HEK293 (cell line): ENCODE measurements at regions not wholly inside any gene's neighbourhood (a gene's known extent, or its start where the extent isn't known, plus 50 kb on each side); places are given as distances from the start of the nearest gene placed in this dataset.
A peak's percentile ranks its signal among the peaks of the same experiment; 100 is the strongest.
"Not testable (repeated sequence)": the region's sequence is repeated elsewhere in the genome, so short reads cannot be mapped to it uniquely, and the experiment has no call there.

Source experiments
- CTCF ChIA-PET: fragments of 350-600 bp; formaldehyde crosslinking; extraction: SDS; loops from one replicate; lab custom pipeline; 2021; ENCODE audit warnings: antibody characterized with exemption; lab: Yijun Ruan, JAX
- POLR2A ChIA-PET: fragments of 300-600 bp; formaldehyde crosslinking; extraction: SDS; loops from one replicate; lab custom pipeline; 2020; ENCODE audit warnings: antibody characterized with exemption, inconsistent platforms; lab: Yijun Ruan, JAX
- H3K27ac ChIP-seq: fragments of 200-500 bp; sonication (Bioruptor generic); 2 replicates; pipeline ENCODE4 v1.5.1; 2014; ENCODE audit warnings: low read depth, low read length, control low read depth, inconsistent platforms; ENCODE audit errors: extremely low read depth
- H3K36me3 ChIP-seq, 2 experiments: fragments of 200-500 bp in 1 of 2; sonication (Bioruptor generic) in 1 of 2; 1 replicate in 1 of 2; 2 replicates in 1 of 2; pipeline ENCODE4 v1.5.1; 2014 to 2017; ENCODE audit warnings: inconsistent platforms in 2 of 2, low read length in 2 of 2; ENCODE audit not compliant: control insufficient read depth in 2 of 2, insufficient read depth in 1 of 2
- H3K4me1 ChIP-seq: fragments of 200-500 bp; sonication (Bioruptor generic); 2 replicates; pipeline ENCODE4 v1.5.1; 2014; ENCODE audit warnings: mild to moderate bottlenecking, low read length, inconsistent platforms; ENCODE audit not compliant: control insufficient read depth, insufficient read depth
- H3K4me3 ChIP-seq: 2 replicates; pipeline ENCODE4 v1.5.1; 2011; ENCODE audit warnings: low read depth, mild to moderate bottlenecking, control low read depth, low read length, moderate library complexity
- H3K9me3 ChIP-seq: fragments of 200-500 bp; sonication (Bioruptor generic); 2 replicates; pipeline ENCODE4 v1.5.1; 2014; ENCODE audit warnings: low read depth, low read length, inconsistent platforms; ENCODE audit not compliant: control insufficient read depth, insufficient read depth
- EGR2 ChIP-seq: fragments of 450-650 bp; formaldehyde crosslinking; IDR thresholded peaks from 2 replicates; pipeline ENCODE4 v1.5.1; 2016; ENCODE audit warnings: low read depth, missing biosample characterization, missing genetic modification characterization
- GLIS2 ChIP-seq: fragments of 450-650 bp; formaldehyde crosslinking; IDR thresholded peaks from 2 replicates; pipeline ENCODE4 v1.5.1; 2016; ENCODE audit warnings: missing biosample characterization, missing genetic modification characterization
- HOXA7 ChIP-seq: sonication (generic); formaldehyde crosslinking; IDR thresholded peaks from 2 replicates; pipeline ENCODE4 v1.8.1; 2022; ENCODE audit warnings: missing genetic modification reagents, borderline replicate concordance
- YY1 ChIP-seq: fragments of 450-650 bp; formaldehyde crosslinking; IDR thresholded peaks from 2 replicates; pipeline ENCODE4 v1.5.1; 2018; ENCODE audit warnings: missing biosample characterization, missing genetic modification characterization
- ZBTB48 ChIP-seq: fragments of 450-650 bp; formaldehyde crosslinking; IDR thresholded peaks from 2 replicates; pipeline ENCODE4 v1.5.1; 2016; ENCODE audit warnings: missing biosample characterization, missing genetic modification characterization
- ZNF10 ChIP-seq: fragments of 450-650 bp; formaldehyde crosslinking; IDR thresholded peaks from 2 replicates; pipeline ENCODE4 v1.5.1; 2017; ENCODE audit warnings: missing biosample characterization, missing genetic modification characterization
- ZNF112 ChIP-seq: fragments of 450-650 bp; formaldehyde crosslinking; IDR thresholded peaks from 2 replicates; pipeline ENCODE4 v1.5.0; 2017; ENCODE audit warnings: missing biosample characterization, missing genetic modification characterization
- ZNF138 ChIP-seq: fragments of 450-650 bp; formaldehyde crosslinking; IDR thresholded peaks from 2 replicates; pipeline ENCODE4 v1.5.1; 2016; ENCODE audit warnings: missing biosample characterization, missing genetic modification characterization, borderline replicate concordance
- ZNF16 ChIP-seq: fragments of 450-650 bp; formaldehyde crosslinking; IDR thresholded peaks from 2 replicates; pipeline ENCODE4 v1.5.1; 2016; ENCODE audit warnings: low read depth, missing biosample characterization, missing genetic modification characterization
- ZNF2 ChIP-seq: fragments of 450-650 bp; formaldehyde crosslinking; IDR thresholded peaks from 2 replicates; pipeline ENCODE4 v1.5.1; 2016; ENCODE audit warnings: missing biosample characterization, missing genetic modification characterization
- ZNF202 ChIP-seq: fragments of 450-650 bp; formaldehyde crosslinking; IDR thresholded peaks from 2 replicates; pipeline ENCODE4 v1.5.1; 2016; ENCODE audit warnings: missing biosample characterization, missing genetic modification characterization, borderline replicate concordance
- ZNF221 ChIP-seq: fragments of 450-650 bp; formaldehyde crosslinking; IDR thresholded peaks from 2 replicates; pipeline ENCODE4 v1.5.1; 2017; ENCODE audit warnings: missing biosample characterization, missing genetic modification characterization, borderline replicate concordance
- ZNF341 ChIP-seq: fragments of 450-650 bp; formaldehyde crosslinking; IDR thresholded peaks from 2 replicates; pipeline ENCODE4; 2016; ENCODE audit warnings: low read depth, missing biosample characterization, missing genetic modification characterization
- ZNF423 ChIP-seq: fragments of 450-650 bp; formaldehyde crosslinking; IDR thresholded peaks from 2 replicates; pipeline ENCODE4 v1.5.1; 2016; ENCODE audit warnings: missing biosample characterization, missing genetic modification characterization
- ZNF510 ChIP-seq: fragments of 450-650 bp; formaldehyde crosslinking; IDR thresholded peaks from 2 replicates; pipeline ENCODE4 v1.5.1; 2018; ENCODE audit warnings: mild to moderate bottlenecking, missing genetic modification characterization, missing biosample characterization; ENCODE audit not compliant: insufficient replicate concordance
- ZNF610 ChIP-seq: fragments of 450-650 bp; formaldehyde crosslinking; IDR thresholded peaks from 2 replicates; pipeline ENCODE4 v1.5.1; 2016; ENCODE audit warnings: missing biosample characterization, missing genetic modification characterization, borderline replicate concordance
- ZNF654 ChIP-seq: fragments of 450-650 bp; formaldehyde crosslinking; IDR thresholded peaks from 2 replicates; pipeline ENCODE4 v1.5.1; 2016; ENCODE audit warnings: low read depth, missing biosample characterization, missing genetic modification characterization
- ZNF660 ChIP-seq: fragments of 450-650 bp; IDR thresholded peaks from 2 replicates; pipeline ENCODE4 v1.5.1; 2018; ENCODE audit warnings: missing biosample characterization, mild to moderate bottlenecking, missing genetic modification characterization
- ZNF777 ChIP-seq: fragments of 450-650 bp; formaldehyde crosslinking; IDR thresholded peaks from 2 replicates; pipeline ENCODE4 v1.5.1; 2017; ENCODE audit warnings: missing biosample characterization, missing genetic modification characterization, borderline replicate concordance
- TF ChIP-seq, protein P1 (sequence below): fragments of 450-650 bp; formaldehyde crosslinking; IDR thresholded peaks from 2 replicates; pipeline ENCODE4 v1.5.1; 2016; ENCODE audit warnings: missing biosample characterization, missing genetic modification characterization, borderline replicate concordance
- TF ChIP-seq, protein P2 (sequence below): fragments of 450-650 bp; formaldehyde crosslinking; IDR thresholded peaks from 2 replicates; pipeline ENCODE4 v1.5.1; 2016; ENCODE audit warnings: missing biosample characterization, missing genetic modification characterization
- TF ChIP-seq, protein P3 (sequence below): fragments of 450-650 bp; formaldehyde crosslinking; IDR thresholded peaks from 2 replicates; pipeline ENCODE4 v1.5.1; 2016; ENCODE audit warnings: missing biosample characterization, missing genetic modification characterization
- TF ChIP-seq, protein P4 (sequence below): fragments of 450-650 bp; formaldehyde crosslinking; IDR thresholded peaks from 2 replicates; pipeline ENCODE4 v1.5.1; 2016; ENCODE audit warnings: missing biosample characterization, missing genetic modification characterization, low read depth

DNA sequence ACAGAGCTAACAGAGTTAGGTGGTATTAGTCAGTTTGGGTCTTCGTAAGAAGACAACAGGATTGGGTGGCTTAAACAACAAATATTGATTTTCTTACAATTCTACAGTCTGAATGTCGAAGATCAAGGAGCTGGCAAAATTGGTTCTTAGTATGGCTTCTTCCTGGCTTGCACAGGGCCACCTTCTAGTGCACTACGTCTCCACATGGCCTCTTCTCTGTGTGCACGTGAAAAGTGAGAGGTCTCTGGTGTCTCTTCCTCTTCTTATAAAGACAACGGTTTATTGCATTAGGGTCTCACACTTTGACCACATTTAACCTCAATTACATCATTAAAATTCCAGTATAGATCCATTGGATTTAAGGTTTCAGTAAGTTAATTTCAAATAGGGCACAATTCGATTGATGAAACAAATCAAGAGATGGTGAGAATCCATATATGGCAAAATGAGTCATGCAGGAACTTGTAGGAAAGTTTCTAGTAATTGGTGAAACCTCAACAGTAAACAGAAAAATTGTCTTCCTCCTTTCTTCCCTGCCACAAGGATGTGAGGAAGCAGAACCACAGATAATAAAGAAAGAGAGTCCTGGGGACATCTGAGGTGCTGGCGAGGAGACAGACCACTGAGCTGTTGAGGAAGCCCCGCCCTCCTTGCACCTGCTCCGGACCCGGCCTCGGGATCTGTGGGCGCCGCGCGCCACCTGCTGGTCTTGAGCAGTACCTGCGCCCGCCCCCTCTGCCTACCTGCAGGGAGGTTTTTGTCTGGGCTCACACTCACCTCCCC lies 846.7 kb downstream of the TMEM121 start (continued):
- TF ChIP-seq ZNF777 (tag by site-specific recombination): no peak
- no peak for TF ChIP-seq ZNF221 (tag by site-specific recombination)
- TF ChIP-seq YY1: no peak
- TF ChIP-seq ZNF510 (tag by site-specific recombination): no peak
- TF ChIP-seq EGR2 (tag by site-specific recombination): 0 out of 2 replicates have a peak, but pooled peaks have one; percentile 11
- TF ChIP-seq ZNF138 (tag by site-specific recombination): 0 out of 2 replicates have a peak, but pooled peaks have one; percentile 56
- TF ChIP-seq, protein P1, sequence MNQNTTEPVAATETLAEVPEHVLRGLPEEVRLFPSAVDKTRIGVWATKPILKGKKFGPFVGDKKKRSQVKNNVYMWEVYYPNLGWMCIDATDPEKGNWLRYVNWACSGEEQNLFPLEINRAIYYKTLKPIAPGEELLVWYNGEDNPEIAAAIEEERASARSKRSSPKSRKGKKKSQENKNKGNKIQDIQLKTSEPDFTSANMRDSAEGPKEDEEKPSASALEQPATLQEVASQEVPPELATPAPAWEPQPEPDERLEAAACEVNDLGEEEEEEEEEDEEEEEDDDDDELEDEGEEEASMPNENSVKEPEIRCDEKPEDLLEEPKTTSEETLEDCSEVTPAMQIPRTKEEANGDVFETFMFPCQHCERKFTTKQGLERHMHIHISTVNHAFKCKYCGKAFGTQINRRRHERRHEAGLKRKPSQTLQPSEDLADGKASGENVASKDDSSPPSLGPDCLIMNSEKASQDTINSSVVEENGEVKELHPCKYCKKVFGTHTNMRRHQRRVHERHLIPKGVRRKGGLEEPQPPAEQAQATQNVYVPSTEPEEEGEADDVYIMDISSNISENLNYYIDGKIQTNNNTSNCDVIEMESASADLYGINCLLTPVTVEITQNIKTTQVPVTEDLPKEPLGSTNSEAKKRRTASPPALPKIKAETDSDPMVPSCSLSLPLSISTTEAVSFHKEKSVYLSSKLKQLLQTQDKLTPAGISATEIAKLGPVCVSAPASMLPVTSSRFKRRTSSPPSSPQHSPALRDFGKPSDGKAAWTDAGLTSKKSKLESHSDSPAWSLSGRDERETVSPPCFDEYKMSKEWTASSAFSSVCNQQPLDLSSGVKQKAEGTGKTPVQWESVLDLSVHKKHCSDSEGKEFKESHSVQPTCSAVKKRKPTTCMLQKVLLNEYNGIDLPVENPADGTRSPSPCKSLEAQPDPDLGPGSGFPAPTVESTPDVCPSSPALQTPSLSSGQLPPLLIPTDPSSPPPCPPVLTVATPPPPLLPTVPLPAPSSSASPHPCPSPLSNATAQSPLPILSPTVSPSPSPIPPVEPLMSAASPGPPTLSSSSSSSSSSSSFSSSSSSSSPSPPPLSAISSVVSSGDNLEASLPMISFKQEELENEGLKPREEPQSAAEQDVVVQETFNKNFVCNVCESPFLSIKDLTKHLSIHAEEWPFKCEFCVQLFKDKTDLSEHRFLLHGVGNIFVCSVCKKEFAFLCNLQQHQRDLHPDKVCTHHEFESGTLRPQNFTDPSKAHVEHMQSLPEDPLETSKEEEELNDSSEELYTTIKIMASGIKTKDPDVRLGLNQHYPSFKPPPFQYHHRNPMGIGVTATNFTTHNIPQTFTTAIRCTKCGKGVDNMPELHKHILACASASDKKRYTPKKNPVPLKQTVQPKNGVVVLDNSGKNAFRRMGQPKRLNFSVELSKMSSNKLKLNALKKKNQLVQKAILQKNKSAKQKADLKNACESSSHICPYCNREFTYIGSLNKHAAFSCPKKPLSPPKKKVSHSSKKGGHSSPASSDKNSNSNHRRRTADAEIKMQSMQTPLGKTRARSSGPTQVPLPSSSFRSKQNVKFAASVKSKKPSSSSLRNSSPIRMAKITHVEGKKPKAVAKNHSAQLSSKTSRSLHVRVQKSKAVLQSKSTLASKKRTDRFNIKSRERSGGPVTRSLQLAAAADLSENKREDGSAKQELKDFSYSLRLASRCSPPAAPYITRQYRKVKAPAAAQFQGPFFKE (tag by site-specific recombination): no peak
- no peak for TF ChIP-seq ZNF202 (tag by site-specific recombination)
- no peak for TF ChIP-seq ZBTB48 (tag by site-specific recombination)
- TF ChIP-seq ZNF341 (tag by site-specific recombination): no peak
- TF ChIP-seq ZNF423 (tag by site-specific recombination): no peak
- TF ChIP-seq ZNF10 (tag by site-specific recombination): no peak
- TF ChIP-seq ZNF660 (tag by site-specific recombination): peak; percentile 74; the same call in 1 of the 2 replicates
- TF ChIP-seq, protein P2, sequence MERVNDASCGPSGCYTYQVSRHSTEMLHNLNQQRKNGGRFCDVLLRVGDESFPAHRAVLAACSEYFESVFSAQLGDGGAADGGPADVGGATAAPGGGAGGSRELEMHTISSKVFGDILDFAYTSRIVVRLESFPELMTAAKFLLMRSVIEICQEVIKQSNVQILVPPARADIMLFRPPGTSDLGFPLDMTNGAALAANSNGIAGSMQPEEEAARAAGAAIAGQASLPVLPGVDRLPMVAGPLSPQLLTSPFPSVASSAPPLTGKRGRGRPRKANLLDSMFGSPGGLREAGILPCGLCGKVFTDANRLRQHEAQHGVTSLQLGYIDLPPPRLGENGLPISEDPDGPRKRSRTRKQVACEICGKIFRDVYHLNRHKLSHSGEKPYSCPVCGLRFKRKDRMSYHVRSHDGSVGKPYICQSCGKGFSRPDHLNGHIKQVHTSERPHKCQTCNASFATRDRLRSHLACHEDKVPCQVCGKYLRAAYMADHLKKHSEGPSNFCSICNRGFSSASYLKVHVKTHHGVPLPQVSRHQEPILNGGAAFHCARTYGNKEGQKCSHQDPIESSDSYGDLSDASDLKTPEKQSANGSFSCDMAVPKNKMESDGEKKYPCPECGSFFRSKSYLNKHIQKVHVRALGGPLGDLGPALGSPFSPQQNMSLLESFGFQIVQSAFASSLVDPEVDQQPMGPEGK (tag by site-specific recombination): no peak
- peak; percentile 29 for TF ChIP-seq GLIS2 (tag by site-specific recombination)
- peak; percentile 98 for TF ChIP-seq ZNF654 (tag by site-specific recombination)
- TF ChIP-seq ZNF112 (tag by site-specific recombination): no peak
- TF ChIP-seq, protein P3, sequence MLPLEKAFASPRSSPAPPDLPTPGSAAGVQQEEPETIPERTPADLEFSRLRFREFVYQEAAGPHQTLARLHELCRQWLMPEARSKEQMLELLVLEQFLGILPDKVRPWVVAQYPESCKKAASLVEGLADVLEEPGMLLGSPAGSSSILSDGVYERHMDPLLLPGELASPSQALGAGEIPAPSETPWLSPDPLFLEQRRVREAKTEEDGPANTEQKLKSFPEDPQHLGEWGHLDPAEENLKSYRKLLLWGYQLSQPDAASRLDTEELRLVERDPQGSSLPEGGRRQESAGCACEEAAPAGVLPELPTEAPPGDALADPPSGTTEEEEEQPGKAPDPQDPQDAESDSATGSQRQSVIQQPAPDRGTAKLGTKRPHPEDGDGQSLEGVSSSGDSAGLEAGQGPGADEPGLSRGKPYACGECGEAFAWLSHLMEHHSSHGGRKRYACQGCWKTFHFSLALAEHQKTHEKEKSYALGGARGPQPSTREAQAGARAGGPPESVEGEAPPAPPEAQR: no peak
- no peak for TF ChIP-seq ZNF2
- no peak for TF ChIP-seq ZNF16
- TF ChIP-seq, protein P4, sequence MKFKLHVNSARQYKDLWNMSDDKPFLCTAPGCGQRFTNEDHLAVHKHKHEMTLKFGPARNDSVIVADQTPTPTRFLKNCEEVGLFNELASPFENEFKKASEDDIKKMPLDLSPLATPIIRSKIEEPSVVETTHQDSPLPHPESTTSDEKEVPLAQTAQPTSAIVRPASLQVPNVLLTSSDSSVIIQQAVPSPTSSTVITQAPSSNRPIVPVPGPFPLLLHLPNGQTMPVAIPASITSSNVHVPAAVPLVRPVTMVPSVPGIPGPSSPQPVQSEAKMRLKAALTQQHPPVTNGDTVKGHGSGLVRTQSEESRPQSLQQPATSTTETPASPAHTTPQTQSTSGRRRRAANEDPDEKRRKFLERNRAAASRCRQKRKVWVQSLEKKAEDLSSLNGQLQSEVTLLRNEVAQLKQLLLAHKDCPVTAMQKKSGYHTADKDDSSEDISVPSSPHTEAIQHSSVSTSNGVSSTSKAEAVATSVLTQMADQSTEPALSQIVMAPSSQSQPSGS: no peak
- no peak for TF ChIP-seq ZNF610 (tag by site-specific recombination)
- TF ChIP-seq HOXA7 (CRISPR knock-in tag): no peak
- TF ChIP-seq, all 188 proteins: peak for 12

DNA sequence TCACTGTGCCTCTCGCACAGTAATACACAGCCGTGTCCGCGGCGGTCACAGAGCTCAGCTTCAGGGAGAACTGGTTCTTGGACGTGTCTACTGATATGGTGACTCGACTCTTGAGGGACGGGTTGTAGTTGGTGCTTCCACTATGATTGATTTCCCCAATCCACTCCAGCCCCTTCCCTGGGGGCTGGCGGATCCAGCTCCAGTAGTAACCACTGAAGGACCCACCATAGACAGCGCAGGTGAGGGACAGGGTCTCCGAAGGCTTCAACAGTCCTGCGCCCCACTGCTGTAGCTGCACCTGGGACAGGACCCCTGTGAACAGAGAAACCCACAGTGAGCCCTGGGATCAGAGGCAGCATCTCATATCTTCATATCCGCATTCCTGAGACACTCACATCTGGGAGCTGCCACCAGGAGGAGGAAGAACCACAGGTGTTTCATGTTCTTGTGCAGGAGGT lies 847.3 kb downstream of the TMEM121 start:
- H3K36me3 ChIP-seq, H3K4me1 ChIP-seq, POLR2A ChIA-PET, H3K9me3 ChIP-seq, H3K27ac ChIP-seq, H3K4me3 ChIP-seq: not testable (repeated sequence)
- CTCF ChIA-PET: interaction anchor here (0.6 to 6.7 kb wide), 26 partner anchors 8 to 1850 kb away, joined by 3 to 72 read pairs (median 4); no protein-coding TSS in a partner anchor
